Activated B cell treated with CpG ODN at 0.5 μM for 24 hours (primary cell): ENCODE measurements at regions not wholly inside any gene's neighbourhood (a gene's known extent, or its start where the extent isn't known, plus 50 kb on each side); places are given as distances from the start of the nearest gene placed in this dataset.

ENCODE experiments used
- ATAC-seq: fragments of 200-7000 bp; cut with Tn5 transposase; one replicate; pipeline ENCODE4 v1.10.0; 2021; ENCODE audit warnings: low read depth, mild to moderate bottlenecking, moderate library complexity
- CTCF ChIA-PET: fragments of 350-600 bp; sonication (Branson Sonifier 250); formaldehyde crosslinking; loops from one replicate; lab custom pipeline; 2021; ENCODE audit warnings: antibody characterized with exemption; lab: Charles Lee
- POLR2A ChIA-PET: fragments of 350-600 bp; sonication (Branson Sonifier 250); formaldehyde crosslinking; loops from one replicate; lab custom pipeline; 2021; ENCODE audit warnings: antibody characterized with exemption; lab: Charles Lee
- DNase-seq: peaks from one replicate; pipeline ENCODE4 v3.0.0; 2022
- H3K27ac Mint-ChIP-seq: one replicate; pipeline ENCODE4 v1.8.0; 2020; ENCODE audit warnings: mixed read lengths
- H3K27me3 Mint-ChIP-seq: one replicate; pipeline ENCODE4 v1.8.0; 2021; ENCODE audit warnings: mixed read lengths
- H3K36me3 Mint-ChIP-seq: one replicate; pipeline ENCODE4 v1.8.0; 2021; ENCODE audit warnings: low read depth, mixed read lengths
- H3K4me1 Mint-ChIP-seq: one replicate; pipeline ENCODE4 v1.8.0; 2021; ENCODE audit warnings: mixed read lengths
- H3K4me3 Mint-ChIP-seq: one replicate; pipeline ENCODE4 v1.8.0; 2020; ENCODE audit warnings: mild to moderate bottlenecking, mixed read lengths
- H3K9me3 Mint-ChIP-seq: one replicate; pipeline ENCODE4 v1.8.0; 2020; ENCODE audit warnings: mixed read lengths
- intact Hi-C: fragments of 100-400 bp; cut with micrococcal nuclease; formaldehyde crosslinking; loops from one replicate; pipeline ENCODE4 v1.15.1; 2024
- TF ChIP-seq, protein P1 (sequence below): fragments of 200-600 bp; IDR thresholded peaks from one replicate; pipeline ENCODE4 v1.8.0; 2022; ENCODE audit warnings: antibody characterized with exemption, mild to moderate bottlenecking

DNA sequence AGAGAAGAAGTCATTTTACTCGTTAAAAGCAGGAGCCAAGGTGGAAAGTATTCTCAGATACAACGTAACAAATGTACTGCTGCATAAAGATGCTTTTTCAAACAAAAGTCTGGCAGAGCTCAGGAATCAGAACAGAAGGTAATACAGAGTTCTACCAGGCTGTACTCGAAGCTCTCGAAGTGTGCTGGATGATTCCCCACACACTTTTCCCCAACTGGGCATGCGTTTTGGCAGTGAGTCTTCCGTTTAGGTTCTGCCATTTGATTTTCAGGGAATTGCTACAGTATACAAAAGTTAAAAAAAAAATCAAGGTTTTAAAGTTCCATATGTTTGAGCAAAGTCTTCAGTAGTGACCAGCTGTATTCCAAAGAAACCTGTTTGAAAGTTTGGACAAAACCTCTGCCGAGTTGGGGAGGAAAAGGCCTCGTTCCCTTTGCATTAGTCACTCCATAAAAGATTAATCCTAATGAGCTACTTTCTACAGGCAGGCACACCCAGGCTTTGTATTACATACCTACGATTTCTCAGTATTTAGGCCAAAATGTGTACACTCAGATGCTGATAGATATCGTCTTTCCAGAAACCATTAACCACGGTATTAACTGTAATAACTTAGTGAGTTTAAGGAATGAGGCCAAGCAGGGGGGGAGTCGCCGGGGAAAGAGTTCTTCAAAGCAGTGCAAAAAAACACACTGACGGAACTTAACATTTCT, 477.1 kb downstream of the LMO4 start:
- ATAC-seq (no peak), DNase-seq (no peak)
- TF ChIP-seq, protein P1, sequence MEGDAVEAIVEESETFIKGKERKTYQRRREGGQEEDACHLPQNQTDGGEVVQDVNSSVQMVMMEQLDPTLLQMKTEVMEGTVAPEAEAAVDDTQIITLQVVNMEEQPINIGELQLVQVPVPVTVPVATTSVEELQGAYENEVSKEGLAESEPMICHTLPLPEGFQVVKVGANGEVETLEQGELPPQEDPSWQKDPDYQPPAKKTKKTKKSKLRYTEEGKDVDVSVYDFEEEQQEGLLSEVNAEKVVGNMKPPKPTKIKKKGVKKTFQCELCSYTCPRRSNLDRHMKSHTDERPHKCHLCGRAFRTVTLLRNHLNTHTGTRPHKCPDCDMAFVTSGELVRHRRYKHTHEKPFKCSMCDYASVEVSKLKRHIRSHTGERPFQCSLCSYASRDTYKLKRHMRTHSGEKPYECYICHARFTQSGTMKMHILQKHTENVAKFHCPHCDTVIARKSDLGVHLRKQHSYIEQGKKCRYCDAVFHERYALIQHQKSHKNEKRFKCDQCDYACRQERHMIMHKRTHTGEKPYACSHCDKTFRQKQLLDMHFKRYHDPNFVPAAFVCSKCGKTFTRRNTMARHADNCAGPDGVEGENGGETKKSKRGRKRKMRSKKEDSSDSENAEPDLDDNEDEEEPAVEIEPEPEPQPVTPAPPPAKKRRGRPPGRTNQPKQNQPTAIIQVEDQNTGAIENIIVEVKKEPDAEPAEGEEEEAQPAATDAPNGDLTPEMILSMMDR = no peak
- POLR2A ChIA-PET = no interaction called here
- peaks cover under 1% of the 10 kb centered on the region for H3K9me3 Mint-ChIP-seq
- no peaks in the 10 kb centered on the region for H3K4me1 Mint-ChIP-seq
- intact Hi-C loops = no loop called here
- no peak overlapping the region for H3K27ac Mint-ChIP-seq
- CTCF ChIA-PET = no interaction called here
- H3K36me3 Mint-ChIP-seq = no peaks in the 10 kb centered on the region
- H3K27me3 Mint-ChIP-seq = no peaks in the 10 kb centered on the region
- H3K4me3 Mint-ChIP-seq = no peak overlapping the region

- Mint-ChIP-seq H3K9me3 (no peaks in the 10 kb centered on the region), H3K36me3 (no peaks in the 10 kb centered on the region), H3K27ac (no peak overlapping the region), H3K4me3 (no peak overlapping the region), H3K27me3 (no peaks in the 10 kb centered on the region), H3K4me1 (no peaks in the 10 kb centered on the region)
- TF ChIP-seq, protein P1 = no peak
- DNase-seq (no peak), ATAC-seq (no peak)
- intact Hi-C loops = no loop called here
- ChIA-PET CTCF (no interaction called here), POLR2A (no interaction called here)
Observed at GRCh38 chr1:87806379-87807094, 477.9 kb downstream of the LMO4 start.

DNA sequence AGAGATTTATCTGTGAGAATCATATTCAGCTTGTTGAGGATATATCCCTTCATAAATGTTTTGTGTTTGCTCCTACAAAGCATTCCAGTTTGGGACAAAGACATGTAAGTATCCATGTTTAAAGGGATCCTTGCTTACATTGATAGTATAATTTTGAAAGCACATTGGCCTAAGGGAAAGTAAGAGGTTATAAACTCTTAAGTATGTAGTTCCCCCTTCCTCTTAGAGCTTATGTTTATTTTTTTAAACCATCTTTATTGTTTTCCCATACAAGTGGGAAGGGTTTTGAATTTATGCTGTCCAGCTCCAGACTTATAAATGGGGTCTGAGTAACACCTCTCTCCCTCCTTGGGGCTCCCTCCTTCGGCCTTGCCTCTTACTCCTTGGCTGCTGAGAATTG, 481.5 kb downstream of the LMO4 start:
- POLR2A ChIA-PET = no interaction called here
- H3K9me3 Mint-ChIP-seq = no peaks in the 10 kb centered on the region
- no peaks in the 10 kb centered on the region for H3K36me3 Mint-ChIP-seq
- intact Hi-C loops = loop anchor here (5.0 kb wide), 3 partner anchors 62 to 142 kb away; no protein-coding TSS in a partner anchor
- no peak overlapping the region for H3K4me3 Mint-ChIP-seq
- DNase-seq (no peak), ATAC-seq (no peak)
- TF ChIP-seq, protein P1 = no peak
- CTCF ChIA-PET = no interaction called here
- H3K27me3 Mint-ChIP-seq = no peaks in the 10 kb centered on the region
- H3K27ac Mint-ChIP-seq = no peak overlapping the region
- peaks cover 23% of the 10 kb centered on the region for H3K4me1 Mint-ChIP-seq

DNA sequence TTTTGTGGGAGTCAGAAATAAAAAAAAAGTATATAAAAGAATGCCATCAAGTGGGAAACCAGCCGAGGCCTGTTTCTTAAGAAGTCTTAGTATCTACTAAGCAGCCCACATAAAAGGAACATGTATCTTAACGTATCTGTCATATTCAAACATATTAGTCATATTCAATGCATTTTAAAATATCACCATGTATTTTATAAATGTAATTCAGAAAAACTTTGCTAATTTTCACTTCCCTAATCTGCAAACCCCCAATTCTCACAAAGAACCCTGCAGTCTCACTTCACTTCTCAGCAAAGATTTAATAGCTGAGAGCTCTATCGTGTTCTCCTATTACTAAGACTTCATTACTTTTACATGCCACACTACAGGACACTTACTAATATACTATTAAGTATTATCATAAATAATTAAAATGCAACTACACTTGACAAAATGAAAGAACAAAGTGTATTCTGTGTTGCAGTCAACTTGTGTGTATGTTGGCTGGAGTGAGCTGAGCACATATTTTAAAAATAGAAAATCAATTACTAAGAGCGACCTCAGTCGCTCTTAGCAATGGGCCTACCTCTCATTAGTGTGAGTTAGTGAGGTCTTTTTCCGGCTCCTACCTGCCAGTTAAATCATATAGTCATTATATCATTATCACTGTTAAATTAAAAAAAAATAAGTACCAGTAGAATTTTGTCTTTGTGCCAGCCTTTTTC, 484.3 kb downstream of the LMO4 start:
- ATAC-seq (peak; percentile 88), DNase-seq (no peak)
- peak overlapping the region; percentile 64 for H3K27ac Mint-ChIP-seq
- CTCF ChIA-PET = interaction anchor here (0.7 kb wide), 1 partner anchor 14 kb away, joined by 3 read pairs; no protein-coding TSS in a partner anchor
- TF ChIP-seq, protein P1 = no peak
- POLR2A ChIA-PET = interaction anchor here (0.7 to 1.6 kb wide), 2 partner anchors 485 to 1461 kb away, joined by 3 to 7 read pairs; partner anchors contain the start of gene LMO4
- peaks cover 23% of the 10 kb centered on the region for H3K4me1 Mint-ChIP-seq
- no peaks in the 10 kb centered on the region for H3K36me3 Mint-ChIP-seq
- H3K27me3 Mint-ChIP-seq = no peaks in the 10 kb centered on the region
- H3K9me3 Mint-ChIP-seq = no peaks in the 10 kb centered on the region
- intact Hi-C loops = loop anchor here (1.0 to 5.0 kb wide), 5 partner anchors 13 to 485 kb away; partner anchors contain the start of gene LMO4
- no peak overlapping the region for H3K4me3 Mint-ChIP-seq

DNA sequence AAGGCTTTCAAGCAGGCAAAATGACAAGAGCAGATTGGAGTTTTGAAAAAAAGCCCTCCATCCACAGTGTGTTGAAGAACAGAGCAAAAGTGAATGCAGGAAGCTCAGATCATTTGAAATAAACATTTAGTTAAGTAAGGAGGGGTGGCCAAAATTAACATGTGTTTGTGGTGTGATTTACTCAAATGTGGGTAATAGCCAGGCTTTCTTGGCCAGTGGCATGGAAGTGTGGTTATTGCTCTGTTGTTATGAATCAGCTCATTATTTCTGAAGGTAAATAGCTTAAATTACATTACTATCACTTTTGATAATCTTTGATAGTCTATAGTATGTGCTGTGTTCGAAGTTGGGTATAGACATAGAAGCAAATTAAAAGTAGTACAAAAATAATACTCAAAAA, 485.9 kb downstream of the LMO4 start:
- Mint-ChIP-seq H3K4me3 (no peak overlapping the region), H3K27ac (no peak overlapping the region), H3K4me1 (peaks cover 23% of the 10 kb centered on the region), H3K9me3 (no peaks in the 10 kb centered on the region), H3K27me3 (no peaks in the 10 kb centered on the region), H3K36me3 (no peaks in the 10 kb centered on the region)
- ChIA-PET CTCF (no interaction called here), POLR2A (no interaction called here)
- intact Hi-C loops = loop anchor here (5.0 kb wide), 3 partner anchors 58 to 138 kb away; no protein-coding TSS in a partner anchor
- TF ChIP-seq, protein P1 = no peak
- ATAC-seq (no peak), DNase-seq (no peak)
